ENCODE measurements at regions not wholly inside any gene's neighbourhood (a gene's known extent, or its start where the extent isn't known, plus 50 kb on each side); places are given as distances from the start of the nearest gene placed in this dataset.

- TF ChIP-seq YY1 (IDR thresholded peaks at IDR 0.05; ENCODE audit: insufficient read depth, insufficient read length) (no peak), SUZ12 (IDR thresholded peaks at IDR 0.05; ENCODE audit: extremely low read depth, insufficient read depth, insufficient read length) (no peak)
Observed at GRCh38 chr3:181455276-181455675, 256.4 kb upstream of the SOX2 start.

Data from NT2/D1 (cell line).